GM23338 (cell line): ENCODE measurements at regions not wholly inside any gene's neighbourhood (a gene's known extent, or its start where the extent isn't known, plus 50 kb on each side); places are given as distances from the start of the nearest gene placed in this dataset.

Experiments used
- ATAC-seq: fragments of 200-7000 bp; cut with Tn5 transposase; 3 replicates; pipeline ENCODE4 v1.9.1; 2020
- DNase-seq: peaks from one replicate; pipeline ENCODE4 v3.0.0-alpha.2; 2015; ENCODE audit warnings: low spot score
- H2AFZ ChIP-seq: fragments of 200-600 bp; sonication (generic); 2 replicates; pipeline ENCODE4 v1.8.0; 2016; ENCODE audit warnings: antibody characterized with exemption, mild to moderate bottlenecking, moderate library complexity
- H3F3A ChIP-seq: fragments of 200-600 bp; sonication (generic); replicated peaks from 2 replicates; pipeline ENCODE4 v1.8.0; 2017; ENCODE audit warnings: antibody characterized with exemption, mixed run types, low read depth
- H3K27ac ChIP-seq: fragments of 200-600 bp; sonication (generic); 2 replicates; pipeline ENCODE4 v1.6.1; 2016; ENCODE audit warnings: low read depth
- H3K27me3 ChIP-seq: fragments of 200-600 bp; sonication (generic); 2 replicates; pipeline ENCODE4 v1.8.0; 2016; ENCODE audit warnings: mild to moderate bottlenecking, mixed run types, moderate library complexity; ENCODE audit not compliant: insufficient read depth
- H3K36me3 ChIP-seq: fragments of 200-600 bp; sonication (generic); 2 replicates; pipeline ENCODE4 v1.8.0; 2016; ENCODE audit warnings: mild to moderate bottlenecking; ENCODE audit not compliant: insufficient read depth
- H3K4me1 ChIP-seq: fragments of 200-600 bp; sonication (generic); 2 replicates; pipeline ENCODE4 v1.8.0; 2016; ENCODE audit warnings: mild to moderate bottlenecking, moderate library complexity; ENCODE audit not compliant: insufficient read depth
- H3K4me2 ChIP-seq: fragments of 200-600 bp; sonication (generic); 2 replicates; pipeline ENCODE4 v1.7.1; 2017; ENCODE audit warnings: mixed run types
- H3K4me3 ChIP-seq: fragments of 200-600 bp; sonication (generic); 2 replicates; pipeline ENCODE4 v1.6.1; 2016; ENCODE audit warnings: mixed run types
- H3K79me2 ChIP-seq: fragments of 200-600 bp; sonication (generic); replicated peaks from 2 replicates; pipeline ENCODE4 v1.8.0; 2017; ENCODE audit warnings: mild to moderate bottlenecking; ENCODE audit not compliant: insufficient read depth
- H3K9me2 ChIP-seq: fragments of 200-600 bp; sonication (generic); 2 replicates; pipeline ENCODE4 v1.8.0; 2017; ENCODE audit not compliant: insufficient read depth
- H4K20me1 ChIP-seq: fragments of 200-600 bp; sonication (generic); replicated peaks from 2 replicates; pipeline ENCODE4 v1.8.0; 2017; ENCODE audit warnings: mild to moderate bottlenecking; ENCODE audit not compliant: insufficient read depth
- H3K27ac Mint-ChIP-seq: 2 replicates; pipeline ENCODE4 v1.8.0; 2020; ENCODE audit warnings: inconsistent platforms, mild to moderate bottlenecking, moderate library complexity, mixed read lengths
- H3K27me3 Mint-ChIP-seq: 3 replicates; pipeline ENCODE4 v1.8.0; 2022; ENCODE audit warnings: low read depth, mild to moderate bottlenecking, moderate library complexity, mixed read lengths, inconsistent platforms; ENCODE audit not compliant: insufficient read depth, poor library complexity
- H3K36me3 Mint-ChIP-seq: 3 replicates; pipeline ENCODE4 v1.8.0; 2021; ENCODE audit warnings: low read depth, mild to moderate bottlenecking, inconsistent platforms, moderate library complexity, mixed read lengths
- H3K4me1 Mint-ChIP-seq: 3 replicates; pipeline ENCODE4 v1.8.0; 2020; ENCODE audit warnings: mild to moderate bottlenecking, inconsistent platforms, mixed read lengths
- H3K4me3 Mint-ChIP-seq: 3 replicates; pipeline ENCODE4 v1.8.0; 2021; ENCODE audit warnings: moderate library complexity, mild to moderate bottlenecking, inconsistent platforms, mixed read lengths
- H3K9me3 Mint-ChIP-seq: 3 replicates; pipeline ENCODE4 v1.8.0; 2020; ENCODE audit warnings: moderate library complexity, mild to moderate bottlenecking, inconsistent platforms, mixed read lengths
- CREB1 ChIP-seq: fragments of 250-450 bp; sonication (Bioruptor Pico); IDR thresholded peaks from 2 replicates; pipeline ENCODE4 v1.5.0; 2020; ENCODE audit warnings: low read depth, mild to moderate bottlenecking, moderate library complexity
- CTCF ChIP-seq, 2 experiments: fragments of 200-600 bp in 1 of 2; sonication (generic) in 1 of 2; conservative IDR thresholded peaks; 2 replicates each; pipeline versions ENCODE4 v1.5.1 to v1.6.1; 2016 to 2017; ENCODE audit warnings: antibody characterized with exemption in 2 of 2, low read depth in 2 of 2, mild to moderate bottlenecking in 2 of 2, moderate library complexity in 1 of 2
- EZH2 ChIP-seq: fragments of 200-600 bp; sonication (generic); IDR thresholded peaks from one replicate; pipeline ENCODE4 v1.8.0; 2017; ENCODE audit warnings: antibody characterized with exemption, mild to moderate bottlenecking, low read depth; ENCODE audit not compliant: unreplicated experiment
- EZH2phosphoT487 ChIP-seq: fragments of 200-600 bp; sonication (generic); IDR thresholded peaks from one replicate; pipeline ENCODE4 v1.8.1; 2018; ENCODE audit warnings: antibody characterized with exemption; ENCODE audit not compliant: unreplicated experiment
- JUNB ChIP-seq: IDR thresholded peaks from one replicate; pipeline ENCODE4 v1.6.1; 2016; ENCODE audit warnings: antibody characterized with exemption; ENCODE audit not compliant: unreplicated experiment
- NANOG ChIP-seq: IDR thresholded peaks from 2 replicates; pipeline ENCODE4 v1.6.1; 2016; ENCODE audit warnings: antibody characterized with exemption, borderline replicate concordance
- POLR2AphosphoS5 ChIP-seq: IDR thresholded peaks from 2 replicates; pipeline ENCODE4 v1.6.1; 2016; ENCODE audit warnings: antibody characterized with exemption, low read depth
- REST ChIP-seq: IDR thresholded peaks from one replicate; pipeline ENCODE4 v1.6.1; 2018; ENCODE audit warnings: antibody characterized with exemption; ENCODE audit not compliant: unreplicated experiment
- STAT1 ChIP-seq: IDR thresholded peaks from one replicate; pipeline ENCODE4 v1.6.1; 2016; ENCODE audit warnings: antibody characterized with exemption; ENCODE audit not compliant: unreplicated experiment
- ZNF462 ChIP-seq: fragments of 250-450 bp; sonication (Bioruptor Pico); IDR thresholded peaks from 2 replicates; pipeline ENCODE4 v1.5.0; 2020; ENCODE audit warnings: mild to moderate bottlenecking, moderate library complexity

- TF ChIP-seq ZNF462 (CRISPR knock-in tag) (no peak), CTCF (conservative IDR thresholded peaks at IDR 0.05; ENCODE audit: low read depth in 2 of 2) (no peak), STAT1 (no peak)
Measured at GRCh38 chr5:38756068-38756467, 89.7 kb upstream of the OSMR start (continued).

- Histone ChIP-seq H3K79me2 (no peaks in the 10 kb centered on the region), H3K4me1 (no peaks in the 10 kb centered on the region), H3K36me3 (no peaks in the 10 kb centered on the region), H3K9me2 (no peaks in the 10 kb centered on the region), H2AFZ (no peak overlapping the region), H3K4me3 (no peak overlapping the region), H3F3A (no peaks in the 10 kb centered on the region), H4K20me1 (no peaks in the 10 kb centered on the region), H3K27me3 (no peaks in the 10 kb centered on the region), H3K27ac (no peak overlapping the region), H3K4me2 (no peak overlapping the region)
- Mint-ChIP-seq H3K4me3 (no peak overlapping the region), H3K36me3 (no peaks in the 10 kb centered on the region), H3K27me3 (no peaks in the 10 kb centered on the region), H3K4me1 (no peaks in the 10 kb centered on the region), H3K9me3 (no peaks in the 10 kb centered on the region), H3K27ac (no peak overlapping the region)
- DNase-seq: no peak
- no peak for ATAC-seq
- TF ChIP-seq CREB1 (no peak), CTCF (conservative IDR thresholded peaks at IDR 0.05; ENCODE audit: low read depth in 2 of 2) (no peak), POLR2AphosphoS5 (no peak), EZH2 (no peak), REST (no peak), EZH2phosphoT487 (no peak), NANOG (no peak), STAT1 (no peak), JUNB (no peak)
Measured at GRCh38 chr5:38757451-38758245, 88.2 kb upstream of the OSMR start.
